DOHH2 (cell line): ENCODE measurements at regions not wholly inside any gene's neighbourhood (a gene's known extent, or its start where the extent isn't known, plus 50 kb on each side); places are given as distances from the start of the nearest gene placed in this dataset.

Source experiments
- CTCF ChIP-seq: fragments of 200-600 bp; sonication (generic); IDR thresholded peaks from one replicate; pipeline ENCODE4 v1.5.1; 2014; ENCODE audit warnings: antibody characterized with exemption, mild to moderate bottlenecking, low read depth, low read length; ENCODE audit not compliant: poor library complexity, severe bottlenecking
- EZH2phosphoT487 ChIP-seq: fragments of 200-600 bp; sonication (generic); IDR thresholded peaks from 2 replicates; pipeline ENCODE4 v1.6.1; 2017; ENCODE audit warnings: borderline replicate concordance, mild to moderate bottlenecking, antibody characterized with exemption, low read length, moderate library complexity, mixed read lengths

- no peak for TF ChIP-seq CTCF
- no peak for TF ChIP-seq EZH2phosphoT487
Measured at GRCh38 chr11:93075782-93076181, 106.3 kb downstream of the MTNR1B start.
